ENCODE measurements at regions not wholly inside any gene's neighbourhood (a gene's known extent, or its start where the extent isn't known, plus 50 kb on each side); places are given as distances from the start of the nearest gene placed in this dataset.

DNA sequence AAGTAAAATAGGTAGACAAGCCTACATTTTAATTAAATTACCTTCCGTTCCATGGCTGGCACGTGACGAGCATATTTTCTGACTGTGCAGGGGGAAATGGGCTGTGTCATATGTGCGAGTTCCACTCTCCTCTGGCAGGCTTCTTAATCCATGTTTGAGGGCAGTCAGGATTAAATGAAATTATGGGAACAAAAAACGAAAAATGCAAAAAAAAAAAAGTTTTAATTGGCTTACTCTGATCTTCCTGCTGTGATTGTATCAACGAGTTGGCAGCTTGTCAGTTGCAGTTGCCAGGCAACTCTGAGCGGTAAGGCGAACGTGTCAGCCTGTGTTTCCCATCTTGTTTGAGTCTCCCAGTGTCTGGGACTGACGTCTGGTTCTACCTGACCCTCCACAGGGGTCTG, 302.9 kb upstream of the XYLT1 start:
- H3K9me3 ChIP-seq, result peaks cover 0 to 4% (median 0%) of the 10 kb centered on the region in 3 donors
- H3K27me3 ChIP-seq, result peaks cover 16% of the 10 kb centered on the region
- TF ChIP-seq POLR2AphosphoS5 (IDR thresholded peaks at IDR 0.05) (no peak), EP300 (IDR thresholded peaks at IDR 0.05) (no peak), POLR2A (IDR thresholded peaks at IDR 0.05) (no peak)
- TF ChIP-seq, protein P1, sequence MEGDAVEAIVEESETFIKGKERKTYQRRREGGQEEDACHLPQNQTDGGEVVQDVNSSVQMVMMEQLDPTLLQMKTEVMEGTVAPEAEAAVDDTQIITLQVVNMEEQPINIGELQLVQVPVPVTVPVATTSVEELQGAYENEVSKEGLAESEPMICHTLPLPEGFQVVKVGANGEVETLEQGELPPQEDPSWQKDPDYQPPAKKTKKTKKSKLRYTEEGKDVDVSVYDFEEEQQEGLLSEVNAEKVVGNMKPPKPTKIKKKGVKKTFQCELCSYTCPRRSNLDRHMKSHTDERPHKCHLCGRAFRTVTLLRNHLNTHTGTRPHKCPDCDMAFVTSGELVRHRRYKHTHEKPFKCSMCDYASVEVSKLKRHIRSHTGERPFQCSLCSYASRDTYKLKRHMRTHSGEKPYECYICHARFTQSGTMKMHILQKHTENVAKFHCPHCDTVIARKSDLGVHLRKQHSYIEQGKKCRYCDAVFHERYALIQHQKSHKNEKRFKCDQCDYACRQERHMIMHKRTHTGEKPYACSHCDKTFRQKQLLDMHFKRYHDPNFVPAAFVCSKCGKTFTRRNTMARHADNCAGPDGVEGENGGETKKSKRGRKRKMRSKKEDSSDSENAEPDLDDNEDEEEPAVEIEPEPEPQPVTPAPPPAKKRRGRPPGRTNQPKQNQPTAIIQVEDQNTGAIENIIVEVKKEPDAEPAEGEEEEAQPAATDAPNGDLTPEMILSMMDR (IDR thresholded peaks at IDR 0.05), result no peak
- no peak overlapping the region for H3K4me3 ChIP-seq
- H3K4me1 ChIP-seq, result no peaks in the 10 kb centered on the region
- H3K27ac ChIP-seq, result no peak overlapping the region
- no peak for ATAC-seq
- WGBS, 2 donors (ENCODE audit: low coverage in 1 of 2), result 17 to 36% methylated on average over 9 to 10 of the region's 10 CpGs
- H3K36me3 ChIP-seq, result no peaks in the 10 kb centered on the region

DNA sequence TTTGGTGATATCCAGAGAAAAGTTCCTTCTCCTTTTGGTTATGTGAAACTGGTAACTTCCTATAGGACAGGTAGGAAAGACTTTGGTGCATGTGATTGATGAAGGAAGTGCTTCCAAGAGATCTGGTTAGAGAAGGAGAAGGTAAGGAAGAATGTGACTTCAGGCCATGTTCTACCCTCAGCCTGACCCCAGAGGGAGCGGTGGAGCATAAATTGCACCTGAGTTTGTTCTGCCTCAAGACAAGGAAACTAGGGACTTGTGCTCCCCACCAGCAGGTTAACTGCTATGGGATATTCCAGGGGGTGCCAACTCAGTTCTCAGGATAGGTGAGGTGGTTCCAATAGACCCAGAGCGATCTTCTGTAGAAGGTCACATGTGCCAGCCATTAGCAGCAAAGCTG, 299.3 kb upstream of the XYLT1 start:
- no peak overlapping the region for H3K4me3 ChIP-seq
- 100% methylated on average over 1 of the region's 2 CpGs for WGBS, 2 donors (ENCODE audit: low coverage in 1 of 2)

DNA sequence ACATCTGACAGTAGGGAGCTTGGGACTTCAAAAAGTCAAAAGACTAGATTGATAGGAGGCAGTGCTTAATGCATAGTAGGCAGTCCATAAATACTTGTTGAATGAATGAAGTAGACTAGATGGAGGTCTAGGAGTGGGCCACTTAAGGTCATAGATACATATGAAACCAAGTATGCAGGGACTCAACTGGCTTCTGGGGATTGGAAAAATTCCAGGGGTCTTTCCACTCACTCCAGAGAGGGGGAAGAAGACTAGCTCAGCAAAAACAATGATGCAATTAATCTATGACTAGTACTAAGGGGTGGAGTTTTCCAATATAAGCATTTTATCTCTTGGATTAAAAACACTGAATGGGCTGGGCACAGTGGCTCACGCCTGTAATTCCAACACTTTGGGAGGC, 298.3 kb upstream of the XYLT1 start:
- Histone ChIP-seq H3K9me3 (no peaks in the 10 kb centered on the region), H3K27me3 (peaks cover 3% of the 10 kb centered on the region), H3K4me1 (no peaks in the 10 kb centered on the region), H3K36me3 (no peaks in the 10 kb centered on the region), H3K27ac (no peak overlapping the region), H3K4me3 (no peak overlapping the region)
- TF ChIP-seq EP300 (IDR thresholded peaks at IDR 0.05) (no peak), POLR2AphosphoS5 (IDR thresholded peaks at IDR 0.05) (no peak), POLR2A (IDR thresholded peaks at IDR 0.05) (no peak)
- TF ChIP-seq, protein P1 (IDR thresholded peaks at IDR 0.05), result no peak
- 70% methylated on average over 1 of the region's 1 CpG; no CpG with 5 or more reads in 1 of the 2 donors for WGBS, 2 donors (ENCODE audit: low coverage in 1 of 2)
- ATAC-seq, result no peak

More for the DNA sequence above, 299.3 kb upstream of the XYLT1 start:
- TF ChIP-seq POLR2A (IDR thresholded peaks at IDR 0.05) (no peak), POLR2AphosphoS5 (IDR thresholded peaks at IDR 0.05) (no peak), EP300 (IDR thresholded peaks at IDR 0.05) (no peak)
- TF ChIP-seq, protein P1 (IDR thresholded peaks at IDR 0.05), result no peak
- Histone ChIP-seq H3K36me3 (no peaks in the 10 kb centered on the region), H3K27me3 (peaks cover 9% of the 10 kb centered on the region), H3K9me3 (no peaks in the 10 kb centered on the region), H3K27ac (no peak overlapping the region), H3K4me1 (no peaks in the 10 kb centered on the region)
- ATAC-seq, result no peak

DNA sequence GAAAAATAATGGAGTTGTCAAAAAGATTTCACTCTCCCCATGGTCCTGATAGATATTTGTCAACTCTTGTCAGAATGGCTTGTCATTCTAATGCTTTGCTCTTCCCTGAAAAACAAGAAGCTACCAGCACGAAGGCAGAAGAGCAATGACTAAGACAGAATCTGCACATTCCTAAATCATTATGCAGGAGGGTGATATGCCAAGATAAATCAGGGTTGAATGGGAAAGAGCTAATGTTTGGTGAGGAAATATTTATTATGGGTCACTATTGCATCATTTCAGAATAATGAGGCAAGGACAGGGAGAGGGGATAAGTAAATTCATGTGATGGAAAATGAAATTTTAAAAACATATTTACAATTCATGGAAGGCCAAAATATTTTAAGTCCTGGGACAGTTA, 297.5 kb upstream of the XYLT1 start:
- H3K4me3 ChIP-seq, result no peak overlapping the region
- no peaks in the 10 kb centered on the region for H3K36me3 ChIP-seq
- H3K27me3 ChIP-seq, result no peaks in the 10 kb centered on the region
- H3K9me3 ChIP-seq, result no peaks in the 10 kb centered on the region
- TF ChIP-seq POLR2A (IDR thresholded peaks at IDR 0.05) (no peak), POLR2AphosphoS5 (IDR thresholded peaks at IDR 0.05) (no peak), EP300 (IDR thresholded peaks at IDR 0.05) (no peak)
- TF ChIP-seq, protein P1 (IDR thresholded peaks at IDR 0.05), result no peak
- H3K4me1 ChIP-seq, result no peaks in the 10 kb centered on the region
- no peak overlapping the region for H3K27ac ChIP-seq
- ATAC-seq, result peak; percentile 62
- WGBS, 2 donors (ENCODE audit: low coverage in 1 of 2), result 0 to 15% methylated on average over 1 of the region's 1 CpG

DNA sequence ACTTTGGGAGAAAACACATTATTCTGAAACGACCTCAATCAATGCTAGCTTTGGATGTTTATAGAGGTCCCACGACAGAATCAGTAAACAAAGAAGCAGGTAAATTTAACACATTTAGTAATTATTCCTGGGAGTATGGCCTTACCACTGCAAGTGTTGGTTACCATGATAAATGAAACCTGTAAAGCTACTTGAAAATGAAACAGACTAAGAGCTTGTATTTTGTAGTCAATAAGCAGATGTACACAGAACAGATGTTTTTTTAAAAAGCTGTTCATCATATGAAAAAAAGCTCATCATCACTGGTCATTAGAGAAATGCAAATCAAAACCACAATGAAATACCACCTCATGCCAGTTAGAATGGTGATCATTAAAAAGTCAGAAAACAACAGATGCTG, 295.3 kb upstream of the XYLT1 start:
- no peak for ATAC-seq
- no peak overlapping the region for H3K27ac ChIP-seq
- WGBS, 2 donors (ENCODE audit: low coverage in 1 of 2), result 40 to 68% methylated on average over 2 of the region's 2 CpGs

More for the DNA sequence above, 295.3 kb upstream of the XYLT1 start:
- H3K9me3 ChIP-seq, result no peaks in the 10 kb centered on the region
- H3K36me3 ChIP-seq, result no peaks in the 10 kb centered on the region
- H3K4me3 ChIP-seq, result no peak overlapping the region
- no peak for TF ChIP-seq EP300 (IDR thresholded peaks at IDR 0.05)
- TF ChIP-seq, protein P1 (IDR thresholded peaks at IDR 0.05), result no peak
- no peak for TF ChIP-seq POLR2A (IDR thresholded peaks at IDR 0.05)
- no peak for TF ChIP-seq POLR2AphosphoS5 (IDR thresholded peaks at IDR 0.05)
- no peaks in the 10 kb centered on the region for H3K4me1 ChIP-seq
- H3K27me3 ChIP-seq, result no peaks in the 10 kb centered on the region

All from gastroesophageal sphincter (tissue), 4 donors.